HCT116 (cell line): ENCODE measurements at regions not wholly inside any gene's neighbourhood (a gene's known extent, or its start where the extent isn't known, plus 50 kb on each side); places are given as distances from the start of the nearest gene placed in this dataset.

Experiments used
- ATAC-seq: fragments of 200-7000 bp; cut with Tn5 transposase; 2 replicates; pipeline ENCODE4 v1.9.1; 2020; ENCODE audit warnings: mild to moderate bottlenecking, moderate library complexity
- BruUV-seq: library from RNA; stranded (reverse); fragments of 400-500 nt; replicated peaks from 2 replicates; lab custom pipeline; 2021; lab: Mats Ljungman, UMichigan
- CTCF ChIA-PET: fragments of 300-600 bp; sonication (Branson Sonifier 250); formaldehyde crosslinking; loops from one replicate; lab custom pipeline; 2021; ENCODE audit warnings: antibody characterized with exemption; lab: Charles Lee
- POLR2A ChIA-PET: fragments of 300-600, 350-600 bp; sonication (Branson Sonifier 250); formaldehyde crosslinking; loops from one replicate; lab custom pipeline; 2021; ENCODE audit warnings: antibody characterized with exemption; lab: Charles Lee
- RAD21 ChIA-PET, 2 experiments: fragments of 300-600 bp; sonication (Branson Sonifier 250); formaldehyde crosslinking; loops; one replicate each; lab custom pipeline; 2023; ENCODE audit warnings: low total read pairs in 2 of 2; ENCODE audit not compliant: uncharacterized antibody in 2 of 2, unreplicated experiment in 2 of 2, low non-redundant PET in 1 of 2; lab: Charles Lee
- DNase-seq: peaks from one replicate; pipeline ENCODE4 v3.0.0-alpha.2; 2010; ENCODE audit warnings: low read depth, low spot score
- H2AFZ ChIP-seq: fragments of 200-600 bp; shearing (Covaris generic), sonication (generic); 2 replicates; pipeline ENCODE4 v1.6.1; 2017; ENCODE audit warnings: low read depth, mixed run types, mixed read lengths, antibody characterized with exemption, low read length; ENCODE audit not compliant: poor library complexity, severe bottlenecking
- H3K27ac ChIP-seq: 2 replicates; pipeline ENCODE4 v1.5.1; 2012; ENCODE audit warnings: low read depth, low read length
- H3K27me3 ChIP-seq: fragments of 200-600 bp; sonication (generic); 2 replicates; pipeline ENCODE4 v1.6.1; 2016; ENCODE audit warnings: mixed run types, low read length, mixed read lengths; ENCODE audit not compliant: insufficient read depth
- H3K36me3 ChIP-seq, 2 experiments: fragments of 200-500 bp in 1 of 2; fragments of 200-600 bp in 1 of 2; sonication (Bioruptor generic) in 1 of 2; sonication (generic) in 1 of 2; 2 replicates each; pipeline versions ENCODE4 v1.5.1 to v1.6.1; 2014 to 2016; ENCODE audit warnings: low read length in 2 of 2, inconsistent platforms in 1 of 2, mixed read lengths in 1 of 2, mixed run types in 1 of 2; ENCODE audit not compliant: insufficient read depth in 2 of 2, control insufficient read depth in 1 of 2
- H3K4me1 ChIP-seq, 2 experiments: fragments of 200-600 bp in 1 of 2; sonication (generic) in 1 of 2; 2 replicates each; pipeline versions ENCODE4 v1.5.1 to v1.6.1; 2012 to 2017; ENCODE audit warnings: low read length in 2 of 2, inconsistent platforms in 1 of 2, mild to moderate bottlenecking in 1 of 2, mixed read lengths in 1 of 2, mixed run types in 1 of 2, moderate library complexity in 1 of 2; ENCODE audit not compliant: insufficient read depth in 2 of 2, control insufficient read depth in 1 of 2
- H3K4me2 ChIP-seq: fragments of 200-600 bp; sonication (generic); 2 replicates; pipeline ENCODE4 v1.6.1; 2017; ENCODE audit warnings: mixed run types, low read length, mixed read lengths
- H3K4me3 ChIP-seq, 2 experiments: fragments of 200-600 bp in 1 of 2; sonication (generic) in 1 of 2; replicated peaks in 1 of 2; 2 replicates each; pipeline ENCODE4 v1.5.1; 2011 to 2016; ENCODE audit warnings: low read length in 2 of 2, control low read depth in 1 of 2, low read depth in 1 of 2, mild to moderate bottlenecking in 1 of 2, mixed read lengths in 1 of 2, mixed run types in 1 of 2
- H3K79me2 ChIP-seq: fragments of 200-600 bp; sonication (generic); 2 replicates; pipeline ENCODE4 v1.6.1; 2017; ENCODE audit warnings: mild to moderate bottlenecking, mixed run types, low read length, moderate library complexity, mixed read lengths; ENCODE audit not compliant: insufficient read depth
- H3K9ac ChIP-seq: fragments of 200-600 bp; sonication (generic); 2 replicates; pipeline ENCODE4 v1.6.1; 2016; ENCODE audit warnings: low read length, mixed read lengths
- H3K9me2 ChIP-seq: fragments of 200-600 bp; sonication (generic), shearing (Covaris generic); 2 replicates; pipeline ENCODE4 v1.6.1; 2017; ENCODE audit warnings: mixed run types, mild to moderate bottlenecking, moderate library complexity; ENCODE audit not compliant: insufficient read depth
- H3K9me3 ChIP-seq, 2 experiments: fragments of 200-500 bp in 1 of 2; fragments of 200-600 bp in 1 of 2; sonication (Bioruptor generic) in 1 of 2; sonication (generic) in 1 of 2; 2 replicates each; pipeline ENCODE4 v1.6.1; 2014 to 2017; ENCODE audit warnings: low read length in 2 of 2, mixed read lengths in 2 of 2, inconsistent platforms in 1 of 2, low read depth in 1 of 2, mild to moderate bottlenecking in 1 of 2, mixed run types in 1 of 2, moderate library complexity in 1 of 2; ENCODE audit not compliant: control insufficient read depth in 1 of 2, insufficient read depth in 1 of 2
- H4K20me1 ChIP-seq: fragments of 200-600 bp; sonication (generic), shearing (Covaris generic); 2 replicates; pipeline ENCODE4 v1.6.1; 2017; ENCODE audit warnings: mixed run types, mild to moderate bottlenecking, moderate library complexity; ENCODE audit not compliant: insufficient read depth
- CBX3 ChIP-seq: IDR thresholded peaks from 2 replicates; pipeline ENCODE4 v1.6.1; 2012; ENCODE audit warnings: low read depth
- EGR1 ChIP-seq: IDR thresholded peaks from 2 replicates; pipeline ENCODE4 v1.6.1; 2012; ENCODE audit warnings: low read depth
- FOSL1 ChIP-seq: IDR thresholded peaks from 2 replicates; pipeline ENCODE4 v1.6.1; 2012; ENCODE audit warnings: low read depth
- RAD21 ChIP-seq: IDR thresholded peaks from 2 replicates; pipeline ENCODE4 v1.6.1; 2012; ENCODE audit warnings: low read depth, mild to moderate bottlenecking
- SRF ChIP-seq: IDR thresholded peaks from 2 replicates; pipeline ENCODE4 v1.6.1; 2012; ENCODE audit warnings: low read depth
- ZFX ChIP-seq: fragments of 450-650 bp; IDR thresholded peaks from 2 replicates; pipeline ENCODE4 v1.6.1; 2017
- ZNF274 ChIP-seq: fragments of 200-500 bp; sonication (Bioruptor generic); IDR thresholded peaks from 2 replicates; pipeline ENCODE4 v1.6.1; 2014; ENCODE audit warnings: mild to moderate bottlenecking, low read depth, low read length, inconsistent platforms
- intact Hi-C: fragments of 100-400 bp; cut with micrococcal nuclease; formaldehyde crosslinking; loops from 2 replicates; pipeline ENCODE4 v1.10.0; 2022
- TF ChIP-seq, protein P1 (sequence below): IDR thresholded peaks from 2 replicates; pipeline ENCODE4 v1.6.1; 2012
- TF ChIP-seq, protein P2 (sequence below), 3 experiments: fragments of 200-600 bp in 1 of 3; sonication (generic) in 1 of 3; IDR thresholded peaks in 2 of 3; conservative IDR thresholded peaks in 1 of 3; 2 replicates each; pipeline ENCODE4 v1.5.1; 2012 to 2017; ENCODE audit warnings: low read depth in 2 of 3, low read length in 2 of 3, antibody characterized with exemption in 1 of 3, borderline replicate concordance in 1 of 3, control low read depth in 1 of 3, mild to moderate bottlenecking in 1 of 3, mixed read lengths in 1 of 3, mixed run types in 1 of 3, moderate library complexity in 1 of 3; ENCODE audit not compliant: insufficient read depth in 1 of 3

DNA sequence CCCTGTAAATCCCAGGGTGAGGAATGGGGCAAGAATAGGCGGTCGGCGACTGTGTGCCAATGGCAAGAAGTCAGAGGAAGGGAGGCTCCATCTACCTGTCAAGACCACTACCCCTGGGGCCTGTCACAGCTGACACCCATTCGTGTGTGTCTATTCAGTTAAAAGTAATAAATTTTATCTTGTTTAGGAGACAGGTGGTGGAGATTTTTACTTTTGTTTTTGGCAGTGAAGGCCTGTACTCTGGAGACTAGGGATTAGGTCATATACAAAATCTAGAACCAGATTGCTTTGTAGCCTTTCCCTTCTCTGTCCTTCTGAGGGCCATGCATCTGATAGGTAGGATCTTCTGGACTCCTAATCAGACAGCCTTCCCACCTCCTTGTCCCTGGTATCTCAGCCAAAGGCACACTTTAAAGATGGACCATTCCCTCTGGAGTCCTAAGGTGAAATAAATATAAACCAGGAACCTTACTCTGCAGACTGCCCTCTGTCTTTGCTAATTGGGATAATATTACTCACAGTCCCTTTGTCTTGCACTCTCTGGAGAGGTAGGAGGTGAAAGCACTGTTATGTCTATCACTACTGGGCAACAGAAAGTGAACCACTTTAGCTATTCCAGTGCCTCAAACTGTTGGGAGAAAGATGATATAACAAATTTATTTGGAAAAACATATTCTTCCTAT lies 213.2 kb upstream of the ACTBL2 start:
- H3K27ac ChIP-seq, result peak overlapping the region; percentile 36; the same call in 1 of the 2 replicates
- no peaks in the 10 kb centered on the region for H3K79me2 ChIP-seq
- no peaks in the 10 kb centered on the region for H3K9me2 ChIP-seq
- no peaks in the 10 kb centered on the region for H3K27me3 ChIP-seq
- ATAC-seq, result peak; percentile 37; the same call in 1 of the 2 replicates
- DNase-seq, result no peak
- peak overlapping the region; percentile 67 for H3K9ac ChIP-seq
- BruUV-seq, result no TSS peak
- ChIA-PET RAD21 (no interaction called here), POLR2A (no interaction called here), CTCF (interaction anchor here (0.9 to 1.4 kb wide), 5 partner anchors 11 to 398 kb away, joined by 3 to 6 read pairs (median 3); no protein-coding TSS in a partner anchor)
- intact Hi-C loops, result no loop called here
- H3K4me3 ChIP-seq, result no peak overlapping the region
- no peaks in the 10 kb centered on the region for H4K20me1 ChIP-seq
- H3K4me1 ChIP-seq, result peaks cover 42 to 92% of the 10 kb centered on the region in 2 experiments
- TF ChIP-seq FOSL1 (no peak), ZFX (no peak), SRF (no peak), EGR1 (no peak), ZNF274 (no peak), CBX3 (peak; percentile 27; the same call in 1 of the 2 replicates), RAD21 (no peak)
- TF ChIP-seq, protein P1, sequence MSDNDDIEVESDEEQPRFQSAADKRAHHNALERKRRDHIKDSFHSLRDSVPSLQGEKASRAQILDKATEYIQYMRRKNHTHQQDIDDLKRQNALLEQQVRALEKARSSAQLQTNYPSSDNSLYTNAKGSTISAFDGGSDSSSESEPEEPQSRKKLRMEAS, result no peak
- TF ChIP-seq, protein P2, sequence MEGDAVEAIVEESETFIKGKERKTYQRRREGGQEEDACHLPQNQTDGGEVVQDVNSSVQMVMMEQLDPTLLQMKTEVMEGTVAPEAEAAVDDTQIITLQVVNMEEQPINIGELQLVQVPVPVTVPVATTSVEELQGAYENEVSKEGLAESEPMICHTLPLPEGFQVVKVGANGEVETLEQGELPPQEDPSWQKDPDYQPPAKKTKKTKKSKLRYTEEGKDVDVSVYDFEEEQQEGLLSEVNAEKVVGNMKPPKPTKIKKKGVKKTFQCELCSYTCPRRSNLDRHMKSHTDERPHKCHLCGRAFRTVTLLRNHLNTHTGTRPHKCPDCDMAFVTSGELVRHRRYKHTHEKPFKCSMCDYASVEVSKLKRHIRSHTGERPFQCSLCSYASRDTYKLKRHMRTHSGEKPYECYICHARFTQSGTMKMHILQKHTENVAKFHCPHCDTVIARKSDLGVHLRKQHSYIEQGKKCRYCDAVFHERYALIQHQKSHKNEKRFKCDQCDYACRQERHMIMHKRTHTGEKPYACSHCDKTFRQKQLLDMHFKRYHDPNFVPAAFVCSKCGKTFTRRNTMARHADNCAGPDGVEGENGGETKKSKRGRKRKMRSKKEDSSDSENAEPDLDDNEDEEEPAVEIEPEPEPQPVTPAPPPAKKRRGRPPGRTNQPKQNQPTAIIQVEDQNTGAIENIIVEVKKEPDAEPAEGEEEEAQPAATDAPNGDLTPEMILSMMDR (IDR thresholded peaks at IDR 0.05 in 2 of 3, conservative IDR thresholded peaks at IDR 0.05 in 1 of 3; ENCODE audit: borderline replicate concordance in 1 of 3, insufficient read depth in 1 of 3, low read depth in 2 of 3, low read length in 2 of 3), result peak in 2 of 3 experiments; percentile 28 to 40; a peak in 4 of 6 replicates
- peak overlapping the region; percentile 2 for H2AFZ ChIP-seq
- H3K36me3 ChIP-seq, result no peaks in the 10 kb centered on the region
- H3K4me2 ChIP-seq, result peak overlapping the region; percentile 75
- H3K9me3 ChIP-seq, result no peaks in the 10 kb centered on the region
